WTC11 (cell line): ENCODE measurements at regions not wholly inside any gene's neighbourhood (a gene's known extent, or its start where the extent isn't known, plus 50 kb on each side); places are given as distances from the start of the nearest gene placed in this dataset.

Experiments used
- ATAC-seq: fragments of 200-7000 bp; cut with Tn5 transposase; 2 replicates; pipeline ENCODE4 v1.10.0; 2021; ENCODE audit warnings: mild to moderate bottlenecking, moderate library complexity
- CTCF ChIA-PET: fragments of 300-600 bp; sonication (Branson Sonifier 250); formaldehyde crosslinking; loops from one replicate; lab custom pipeline; 2021; ENCODE audit warnings: antibody characterized with exemption; lab: Charles Lee
- POLR2A ChIA-PET: fragments of 350-600 bp; sonication (Branson Sonifier 250); formaldehyde crosslinking; loops from one replicate; lab custom pipeline; 2021; ENCODE audit warnings: antibody characterized with exemption; lab: Charles Lee
- DNase-seq: peaks from one replicate; pipeline ENCODE4 v3.0.0; 2021; ENCODE audit warnings: low spot score
- H3K27ac Mint-ChIP-seq: 2 replicates; pipeline ENCODE4 v1.8.0; 2021; ENCODE audit warnings: mixed read lengths
- H3K27me3 Mint-ChIP-seq: 2 replicates; pipeline ENCODE4 v1.8.0; 2021; ENCODE audit warnings: low read depth, mild to moderate bottlenecking, moderate library complexity, mixed read lengths
- H3K36me3 Mint-ChIP-seq: 2 replicates; pipeline ENCODE4 v1.8.0; 2021; ENCODE audit warnings: mixed read lengths
- H3K4me1 Mint-ChIP-seq: 2 replicates; pipeline ENCODE4 v1.8.0; 2022; ENCODE audit warnings: mixed read lengths
- H3K4me3 Mint-ChIP-seq: 2 replicates; pipeline ENCODE4 v1.8.0; 2021; ENCODE audit warnings: mild to moderate bottlenecking, moderate library complexity, mixed read lengths
- H3K9me3 Mint-ChIP-seq: 2 replicates; pipeline ENCODE4 v1.8.0; 2021; ENCODE audit warnings: mixed read lengths
- ATF2 ChIP-seq: sonication (generic); formaldehyde crosslinking; IDR thresholded peaks from 2 replicates; pipeline ENCODE4 v1.8.1; 2022; ENCODE audit warnings: low read depth, missing genetic modification reagents, borderline replicate concordance
- ATF3 ChIP-seq: sonication (generic); formaldehyde crosslinking; conservative IDR thresholded peaks from 2 replicates; pipeline ENCODE4 v1.8.1; 2022; ENCODE audit warnings: mild to moderate bottlenecking, missing genetic modification reagents
- CBFB ChIP-seq: sonication (generic); formaldehyde crosslinking; IDR thresholded peaks from 2 replicates; pipeline ENCODE4 v1.8.1; 2022; ENCODE audit warnings: mild to moderate bottlenecking, low read depth, missing genetic modification reagents
- MXD4 ChIP-seq: fragments of 250-450 bp; sonication (Bioruptor Pico); IDR thresholded peaks from 2 replicates; pipeline ENCODE4 v1.8.0; 2021; ENCODE audit warnings: mild to moderate bottlenecking, moderate library complexity, borderline replicate concordance
- NR3C1 ChIP-seq: sonication (generic); formaldehyde crosslinking; conservative IDR thresholded peaks from 2 replicates; pipeline ENCODE4 v1.8.1; 2023; ENCODE audit warnings: low read depth, mild to moderate bottlenecking, missing genetic modification reagents
- SMAD3 ChIP-seq: sonication (generic); formaldehyde crosslinking; IDR thresholded peaks from 2 replicates; pipeline ENCODE4 v1.8.0; 2022; ENCODE audit warnings: missing genetic modification reagents, mild to moderate bottlenecking, borderline replicate concordance
- STAT6 ChIP-seq: sonication (generic); formaldehyde crosslinking; conservative IDR thresholded peaks from 2 replicates; pipeline ENCODE4 v1.8.1; 2023; ENCODE audit warnings: mild to moderate bottlenecking, low read depth, missing genetic modification reagents, moderate library complexity
- TP53 ChIP-seq: sonication (generic); formaldehyde crosslinking; IDR thresholded peaks from 2 replicates; pipeline ENCODE4 v1.8.1; 2023; ENCODE audit warnings: mild to moderate bottlenecking, missing genetic modification reagents
- ZNF219 ChIP-seq: sonication (generic); formaldehyde crosslinking; IDR thresholded peaks from 2 replicates; pipeline ENCODE4 v1.8.0; 2023; ENCODE audit warnings: missing genetic modification reagents, mild to moderate bottlenecking, borderline replicate concordance
- ZNF416 ChIP-seq: fragments of 250-450 bp; sonication (Bioruptor Pico); IDR thresholded peaks from 2 replicates; pipeline ENCODE4 v1.9.0; 2021; ENCODE audit warnings: mild to moderate bottlenecking, inconsistent platforms
- TF ChIP-seq, protein P1 (sequence below): fragments of 250-450 bp; sonication (Bioruptor Pico); IDR thresholded peaks from 2 replicates; pipeline ENCODE4 v2.1.2; 2022; ENCODE audit warnings: mild to moderate bottlenecking, moderate library complexity
- TF ChIP-seq, protein P2 (sequence below): sonication (generic); formaldehyde crosslinking; IDR thresholded peaks from 2 replicates; pipeline ENCODE4 v1.8.1; 2023; ENCODE audit warnings: mild to moderate bottlenecking, missing genetic modification reagents, moderate library complexity

DNA sequence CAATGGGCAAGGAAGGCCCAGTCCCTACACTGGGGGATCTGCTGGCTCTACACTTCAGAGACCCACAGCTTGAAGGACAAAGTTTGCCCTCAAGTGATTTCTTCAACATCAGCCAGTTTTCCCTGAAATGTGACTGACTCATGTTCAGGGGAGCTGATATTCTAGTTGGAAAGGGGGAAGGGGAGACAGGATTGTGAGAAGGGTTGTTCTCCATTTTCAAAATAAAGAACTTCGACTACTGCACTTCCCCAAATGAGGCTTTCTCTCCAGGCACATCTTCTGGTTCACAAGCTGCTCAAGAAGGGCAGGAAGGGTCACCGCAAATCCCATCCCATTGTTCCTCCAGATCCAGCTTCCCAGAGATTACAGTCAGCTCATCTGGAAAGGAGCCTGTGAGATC lies 117.6 kb downstream of the BCL2L11 start:
- ChIA-PET CTCF (no interaction called here), POLR2A (no interaction called here)
- TF ChIP-seq, protein P1, sequence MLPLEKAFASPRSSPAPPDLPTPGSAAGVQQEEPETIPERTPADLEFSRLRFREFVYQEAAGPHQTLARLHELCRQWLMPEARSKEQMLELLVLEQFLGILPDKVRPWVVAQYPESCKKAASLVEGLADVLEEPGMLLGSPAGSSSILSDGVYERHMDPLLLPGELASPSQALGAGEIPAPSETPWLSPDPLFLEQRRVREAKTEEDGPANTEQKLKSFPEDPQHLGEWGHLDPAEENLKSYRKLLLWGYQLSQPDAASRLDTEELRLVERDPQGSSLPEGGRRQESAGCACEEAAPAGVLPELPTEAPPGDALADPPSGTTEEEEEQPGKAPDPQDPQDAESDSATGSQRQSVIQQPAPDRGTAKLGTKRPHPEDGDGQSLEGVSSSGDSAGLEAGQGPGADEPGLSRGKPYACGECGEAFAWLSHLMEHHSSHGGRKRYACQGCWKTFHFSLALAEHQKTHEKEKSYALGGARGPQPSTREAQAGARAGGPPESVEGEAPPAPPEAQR, result no peak
- TF ChIP-seq TP53 (CRISPR knock-in tag), result no peak
- no peak for TF ChIP-seq ZNF416 (CRISPR knock-in tag)
- TF ChIP-seq SMAD3 (CRISPR knock-in tag), result no peak
- no peak for TF ChIP-seq ATF3 (CRISPR knock-in tag)
- ATAC-seq, result no peak
- no peak overlapping the region for H3K27ac Mint-ChIP-seq
- peaks cover 11% of the 10 kb centered on the region for H3K9me3 Mint-ChIP-seq
- no peaks in the 10 kb centered on the region for H3K4me1 Mint-ChIP-seq
- no peaks in the 10 kb centered on the region for H3K27me3 Mint-ChIP-seq
- no peaks in the 10 kb centered on the region for H3K36me3 Mint-ChIP-seq
- DNase-seq, result no peak
- no peak overlapping the region for H3K4me3 Mint-ChIP-seq

DNA sequence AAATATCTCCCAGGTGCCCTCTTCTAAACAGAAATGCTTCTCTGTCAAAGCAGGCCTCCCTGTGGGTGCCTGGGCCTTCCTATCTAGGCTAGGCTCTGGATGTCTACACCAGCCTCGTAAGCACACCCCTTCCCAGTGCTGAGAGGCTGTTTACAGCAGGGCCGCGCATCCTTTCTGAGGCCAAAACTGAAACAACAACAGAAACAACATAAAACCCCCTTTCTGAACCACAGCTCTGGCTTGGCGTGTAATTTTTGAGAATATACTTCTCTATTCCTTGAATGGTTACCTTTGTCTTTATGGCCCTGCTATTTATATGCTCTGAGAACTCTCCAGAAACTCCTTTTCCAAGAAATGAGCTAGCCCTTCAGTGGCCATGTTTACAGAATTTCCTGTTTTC lies 118.4 kb downstream of the BCL2L11 start:
- peaks cover 4% of the 10 kb centered on the region for H3K9me3 Mint-ChIP-seq
- DNase-seq (no peak), ATAC-seq (no peak)
- H3K4me3 Mint-ChIP-seq, result no peak overlapping the region
- no peaks in the 10 kb centered on the region for H3K4me1 Mint-ChIP-seq
- ChIA-PET CTCF (no interaction called here), POLR2A (no interaction called here)
- no peak for TF ChIP-seq ATF2 (CRISPR knock-in tag)
- TF ChIP-seq STAT6 (CRISPR knock-in tag), result no peak
- no peak for TF ChIP-seq NR3C1 (CRISPR knock-in tag)
- H3K27me3 Mint-ChIP-seq, result no peaks in the 10 kb centered on the region
- H3K27ac Mint-ChIP-seq, result no peak overlapping the region
- no peaks in the 10 kb centered on the region for H3K36me3 Mint-ChIP-seq

GRCh38 chr2:111239581-111240249 lies 119.0 kb downstream of the BCL2L11 start:
- no peak for TF ChIP-seq CBFB (CRISPR knock-in tag)
- TF ChIP-seq, protein P2, sequence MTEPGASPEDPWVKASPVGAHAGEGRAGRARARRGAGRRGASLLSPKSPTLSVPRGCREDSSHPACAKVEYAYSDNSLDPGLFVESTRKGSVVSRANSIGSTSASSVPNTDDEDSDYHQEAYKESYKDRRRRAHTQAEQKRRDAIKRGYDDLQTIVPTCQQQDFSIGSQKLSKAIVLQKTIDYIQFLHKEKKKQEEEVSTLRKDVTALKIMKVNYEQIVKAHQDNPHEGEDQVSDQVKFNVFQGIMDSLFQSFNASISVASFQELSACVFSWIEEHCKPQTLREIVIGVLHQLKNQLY (CRISPR knock-in tag), result no peak
- TF ChIP-seq ATF3 (CRISPR knock-in tag), result no peak
- no peak for TF ChIP-seq ZNF219 (CRISPR knock-in tag)
- TF ChIP-seq, protein P1, result no peak
- no peak for TF ChIP-seq MXD4 (CRISPR knock-in tag)
- ChIA-PET CTCF (no interaction called here), POLR2A (no interaction called here)
- H3K4me1 Mint-ChIP-seq, result no peaks in the 10 kb centered on the region
- no peak overlapping the region; the same call in 1 of the 2 replicates for H3K27ac Mint-ChIP-seq
- peaks cover 4% of the 10 kb centered on the region; the same call in 1 of the 2 replicates for H3K9me3 Mint-ChIP-seq
- ATAC-seq, result no peak
- no peaks in the 10 kb centered on the region for H3K36me3 Mint-ChIP-seq
- DNase-seq, result no peak
- no peak overlapping the region for H3K4me3 Mint-ChIP-seq
- H3K27me3 Mint-ChIP-seq, result no peaks in the 10 kb centered on the region
